BE2C (cell line): ENCODE measurements at regions not wholly inside any gene's neighbourhood (a gene's known extent, or its start where the extent isn't known, plus 50 kb on each side); places are given as distances from the start of the nearest gene placed in this dataset.

Source experiments
- DNase-seq: peaks from one replicate; pipeline ENCODE4 v3.0.0-alpha.2; 2020
- H3K27me3 ChIP-seq: fragments of 250-450 bp; sonication (Bioruptor Pico); 2 replicates; pipeline ENCODE4 v1.5.1; 2020; ENCODE audit warnings: mild to moderate bottlenecking
- H3K36me3 ChIP-seq: fragments of 250-450 bp; sonication (Bioruptor Pico); 2 replicates; pipeline ENCODE4 v1.5.1; 2020; ENCODE audit warnings: mild to moderate bottlenecking
- H3K4me1 ChIP-seq: fragments of 250-450 bp; sonication (Bioruptor Pico); 2 replicates; pipeline ENCODE4 v1.5.1; 2020
- H3K4me3 ChIP-seq: 2 replicates; pipeline ENCODE4 v1.5.1; 2011; ENCODE audit warnings: low read depth, low read length
- H3K9me3 ChIP-seq: fragments of 250-450 bp; sonication (Bioruptor Pico); 2 replicates; pipeline ENCODE4 v1.5.1; 2020
- TF ChIP-seq, protein P1 (sequence below): IDR thresholded peaks from 2 replicates; pipeline ENCODE4 v1.5.1; 2012; ENCODE audit warnings: mild to moderate bottlenecking, low read depth, low read length

DNA sequence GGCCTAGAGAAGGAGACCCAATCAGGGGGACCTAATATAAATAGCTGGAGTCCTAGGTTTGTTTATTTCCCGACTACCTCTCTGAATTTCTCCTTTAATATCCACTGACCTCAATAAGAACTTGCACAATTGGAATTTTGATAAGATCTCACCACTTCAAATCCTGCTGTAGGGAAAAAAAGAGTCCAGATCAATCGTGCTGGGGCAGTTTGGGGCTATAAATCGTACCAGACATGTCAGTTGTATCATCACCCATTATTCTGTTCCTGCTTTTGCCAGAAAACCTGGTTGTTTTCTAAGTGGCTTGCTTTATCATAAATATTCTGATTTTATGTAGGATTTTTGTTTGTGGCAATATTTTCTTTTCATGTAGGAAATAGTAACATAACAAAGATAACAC lies 281.3 kb downstream of the DIPK2A start:
- Histone ChIP-seq H3K4me3 (no peak overlapping the region), H3K36me3 (no peaks in the 10 kb centered on the region), H3K27me3 (no peaks in the 10 kb centered on the region), H3K4me1 (no peaks in the 10 kb centered on the region), H3K9me3 (no peaks in the 10 kb centered on the region)
- DNase-seq, result no peak
- TF ChIP-seq, protein P1, sequence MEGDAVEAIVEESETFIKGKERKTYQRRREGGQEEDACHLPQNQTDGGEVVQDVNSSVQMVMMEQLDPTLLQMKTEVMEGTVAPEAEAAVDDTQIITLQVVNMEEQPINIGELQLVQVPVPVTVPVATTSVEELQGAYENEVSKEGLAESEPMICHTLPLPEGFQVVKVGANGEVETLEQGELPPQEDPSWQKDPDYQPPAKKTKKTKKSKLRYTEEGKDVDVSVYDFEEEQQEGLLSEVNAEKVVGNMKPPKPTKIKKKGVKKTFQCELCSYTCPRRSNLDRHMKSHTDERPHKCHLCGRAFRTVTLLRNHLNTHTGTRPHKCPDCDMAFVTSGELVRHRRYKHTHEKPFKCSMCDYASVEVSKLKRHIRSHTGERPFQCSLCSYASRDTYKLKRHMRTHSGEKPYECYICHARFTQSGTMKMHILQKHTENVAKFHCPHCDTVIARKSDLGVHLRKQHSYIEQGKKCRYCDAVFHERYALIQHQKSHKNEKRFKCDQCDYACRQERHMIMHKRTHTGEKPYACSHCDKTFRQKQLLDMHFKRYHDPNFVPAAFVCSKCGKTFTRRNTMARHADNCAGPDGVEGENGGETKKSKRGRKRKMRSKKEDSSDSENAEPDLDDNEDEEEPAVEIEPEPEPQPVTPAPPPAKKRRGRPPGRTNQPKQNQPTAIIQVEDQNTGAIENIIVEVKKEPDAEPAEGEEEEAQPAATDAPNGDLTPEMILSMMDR, result no peak

DNA sequence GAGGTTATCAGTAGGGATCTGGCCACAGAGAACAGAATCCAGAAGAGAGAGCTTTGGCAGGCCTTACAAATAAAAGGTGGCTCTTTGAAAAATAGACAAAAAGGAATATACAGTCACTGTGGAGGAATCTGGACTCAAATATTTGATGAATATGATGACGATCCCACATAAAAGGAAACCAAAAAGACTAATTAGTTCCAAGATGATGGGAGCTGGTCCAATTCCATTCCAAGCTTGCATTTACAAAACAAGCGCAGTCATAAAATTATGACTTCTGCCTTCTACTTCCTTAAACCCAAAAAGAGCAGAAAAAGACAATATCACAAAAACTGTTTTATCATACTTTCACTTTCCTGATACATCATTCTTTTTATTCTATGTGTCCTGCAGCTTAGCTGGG lies 285.8 kb downstream of the DIPK2A start:
- Histone ChIP-seq H3K4me1 (no peaks in the 10 kb centered on the region), H3K27me3 (no peaks in the 10 kb centered on the region), H3K36me3 (no peaks in the 10 kb centered on the region), H3K9me3 (no peaks in the 10 kb centered on the region), H3K4me3 (no peak overlapping the region)
- TF ChIP-seq, protein P1, result no peak
- DNase-seq, result no peak

DNA sequence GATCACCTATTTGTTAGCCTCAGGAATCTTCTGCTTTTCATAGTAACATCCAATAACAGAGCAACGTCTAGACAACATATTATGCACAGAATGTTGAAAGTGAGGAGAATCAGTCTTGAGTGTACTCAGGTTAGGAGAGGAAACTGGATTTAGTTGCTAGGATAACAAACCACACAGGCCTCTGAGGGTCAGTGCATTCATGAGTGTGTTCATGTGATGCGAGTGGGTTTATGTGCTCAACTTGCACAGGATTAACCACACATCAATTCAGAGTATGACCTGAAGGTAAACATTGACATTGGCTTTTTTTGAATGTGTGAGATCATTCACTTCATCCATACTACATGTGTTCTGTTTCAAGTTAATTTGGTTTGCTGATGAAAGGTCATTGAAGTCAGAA lies 287.6 kb downstream of the DIPK2A start:
- Histone ChIP-seq H3K9me3 (no peaks in the 10 kb centered on the region), H3K36me3 (no peaks in the 10 kb centered on the region), H3K4me3 (no peak overlapping the region), H3K27me3 (no peaks in the 10 kb centered on the region), H3K4me1 (no peaks in the 10 kb centered on the region)
- no peak for DNase-seq
- TF ChIP-seq, protein P1, result no peak

DNA sequence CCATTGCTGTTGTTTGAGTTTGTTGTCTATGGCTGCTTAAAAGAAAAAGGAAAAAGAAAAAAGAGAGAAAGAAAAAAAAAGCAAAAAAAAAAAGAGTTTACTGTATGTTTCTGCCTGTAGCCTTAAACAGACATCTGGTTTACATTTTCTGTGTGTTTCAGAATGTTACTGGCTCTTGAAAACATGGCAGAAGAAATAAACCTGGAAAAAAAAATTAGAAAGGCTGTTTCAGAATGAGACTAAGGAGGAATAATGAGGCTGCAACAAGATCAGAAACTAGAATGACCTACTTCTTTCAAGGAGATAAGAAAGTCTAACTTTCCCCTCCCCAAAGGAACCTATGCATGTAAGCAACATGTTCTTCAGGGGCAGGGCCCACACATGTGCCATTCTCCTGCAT lies 292.1 kb downstream of the DIPK2A start:
- no peaks in the 10 kb centered on the region for H3K4me1 ChIP-seq
- H3K9me3 ChIP-seq, result no peaks in the 10 kb centered on the region
- DNase-seq, result no peak
- H3K36me3 ChIP-seq, result no peaks in the 10 kb centered on the region
- H3K27me3 ChIP-seq, result no peaks in the 10 kb centered on the region
- no peak overlapping the region for H3K4me3 ChIP-seq
- TF ChIP-seq, protein P1, result no peak

DNA sequence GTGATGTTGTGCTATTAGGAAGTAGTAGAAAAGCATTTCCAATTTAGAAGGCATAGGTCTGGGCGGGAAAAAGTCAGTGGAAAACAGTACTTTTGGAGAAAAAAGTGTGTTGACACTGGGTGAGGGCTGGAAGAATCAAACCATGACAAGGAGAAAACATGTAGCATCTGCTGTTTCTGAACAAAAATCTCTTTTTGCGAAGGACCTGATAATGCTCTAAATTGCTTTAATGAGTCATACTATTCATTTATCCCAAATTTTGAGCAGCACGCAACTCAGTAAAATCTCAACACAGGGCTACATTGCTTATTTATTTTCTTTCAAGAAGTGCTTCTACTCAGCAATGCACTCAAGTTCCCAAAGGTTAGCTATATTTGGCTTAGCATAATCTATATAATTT lies 292.7 kb downstream of the DIPK2A start:
- H3K36me3 ChIP-seq, result no peaks in the 10 kb centered on the region
- H3K27me3 ChIP-seq, result no peaks in the 10 kb centered on the region
- DNase-seq, result no peak
- no peaks in the 10 kb centered on the region for H3K9me3 ChIP-seq
- no peak overlapping the region for H3K4me3 ChIP-seq
- TF ChIP-seq, protein P1, result no peak
- H3K4me1 ChIP-seq, result no peaks in the 10 kb centered on the region

DNA sequence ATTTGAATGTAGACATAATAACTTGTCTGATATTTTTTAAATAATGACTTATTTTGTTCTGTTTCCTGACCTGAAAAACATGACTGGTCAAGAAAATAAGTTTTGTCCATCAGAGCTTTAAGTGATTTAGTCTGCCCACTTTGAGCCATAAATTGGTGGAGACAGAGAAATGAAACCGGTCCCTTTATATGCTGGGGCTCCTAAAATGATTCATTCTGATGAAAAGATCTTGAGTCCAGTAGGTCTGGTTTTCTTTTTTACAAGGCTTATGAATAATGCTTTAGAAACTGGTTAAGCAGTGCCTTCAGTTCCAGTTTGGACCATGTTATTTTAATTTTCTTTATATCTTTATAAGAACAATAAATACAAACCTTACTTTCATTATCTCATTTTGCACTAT lies 293.2 kb downstream of the DIPK2A start:
- Histone ChIP-seq H3K4me1 (no peaks in the 10 kb centered on the region), H3K9me3 (no peaks in the 10 kb centered on the region), H3K36me3 (no peaks in the 10 kb centered on the region), H3K4me3 (no peak overlapping the region), H3K27me3 (no peaks in the 10 kb centered on the region)
- TF ChIP-seq, protein P1, result no peak
- no peak for DNase-seq
